K562 (cell line): ENCODE measurements at regions not wholly inside any gene's neighbourhood (a gene's known extent, or its start where the extent isn't known, plus 50 kb on each side); places are given as distances from the start of the nearest gene placed in this dataset.

Experiments used
- ATAC-seq: fragments of 200-7000 bp; cut with Tn5 transposase; 3 replicates; pipeline ENCODE4 v1.9.1; 2020; ENCODE audit warnings: moderate library complexity
- BruUV-seq: library from RNA; stranded (reverse); fragments of 400-500 nt; replicated peaks from 2 replicates; lab custom pipeline; 2021; lab: Mats Ljungman, UMichigan
- CTCF ChIA-PET: fragments of 300-600 bp; formaldehyde crosslinking; extraction: SDS; loops from one replicate; lab custom pipeline; 2021; ENCODE audit warnings: low intra/inter-chr PET ratio; lab: Yijun Ruan, JAX
- POLR2A ChIA-PET: fragments of 300-600, 350-650 bp; sonication (Branson Sonifier 250); formaldehyde crosslinking; extraction: SDS; loops from one replicate; lab custom pipeline; 2021; ENCODE audit warnings: antibody characterized with exemption, inconsistent platforms; lab: Yijun Ruan, JAX
- DNase-seq, 4 experiments: peaks; one replicate each; pipeline versions ENCODE4 v3.0.0 to v3.0.0-alpha.2; 2011 to 2018; ENCODE audit warnings: low spot score in 3 of 4, mixed read lengths in 3 of 4; ENCODE audit errors: extremely low read depth in 1 of 4
- FAIRE-seq: peaks from 2 replicates; lab custom pipeline; 2011; peaks lifted over from hg19 to GRCh38; lab: Jason Lieb, UNC
- H2AFZ ChIP-seq: 2 replicates; pipeline ENCODE4 v1.6.0; 2011; ENCODE audit warnings: low read depth, low read length, control low read depth, inconsistent platforms
- H3K27ac ChIP-seq: fragments of 200-600 bp; 3 replicates; pipeline ENCODE4 v1.8.0; 2011; ENCODE audit warnings: low read depth, mild to moderate bottlenecking, control low read depth, inconsistent platforms, low read length, moderate library complexity, mixed read lengths; ENCODE audit errors: extremely low read depth
- H3K27me3 ChIP-seq, 2 experiments: fragments of 300-600 bp in 1 of 2; 2 replicates in 1 of 2; 3 replicates in 1 of 2; pipeline versions ENCODE4 v1.6.0 to v1.8.0; 2011; ENCODE audit warnings: inconsistent platforms in 2 of 2, low read length in 2 of 2, mild to moderate bottlenecking in 1 of 2, mixed read lengths in 1 of 2, moderate library complexity in 1 of 2; ENCODE audit not compliant: control insufficient read depth in 2 of 2, insufficient read depth in 2 of 2
- H3K36me3 ChIP-seq: fragments of 300-600 bp; 3 replicates; pipeline ENCODE4 v1.8.0; 2011; ENCODE audit warnings: mild to moderate bottlenecking, low read length, inconsistent platforms; ENCODE audit not compliant: control insufficient read depth, insufficient read depth
- H3K4me1 ChIP-seq, 2 experiments: fragments of 200-600 bp in 1 of 2; replicated peaks in 1 of 2; 2 replicates in 1 of 2; 3 replicates in 1 of 2; pipeline versions ENCODE4 v1.5.1 to v1.8.0; 2011; ENCODE audit warnings: inconsistent platforms in 2 of 2, low read length in 2 of 2, mild to moderate bottlenecking in 1 of 2, mixed read lengths in 1 of 2, moderate library complexity in 1 of 2; ENCODE audit not compliant: control insufficient read depth in 2 of 2, insufficient read depth in 2 of 2
- H3K4me2 ChIP-seq: 2 replicates; pipeline ENCODE4 v1.6.1; 2011; ENCODE audit warnings: low read length, control low read depth, inconsistent platforms, mixed read lengths; ENCODE audit not compliant: insufficient read depth
- H3K4me3 ChIP-seq: fragments of 200-600 bp; sonication (generic), shearing (Covaris generic); 2 replicates; pipeline ENCODE4 v1.5.1; 2016; ENCODE audit warnings: control low read depth, inconsistent platforms
- H3K79me2 ChIP-seq: fragments of 200-600 bp; 3 replicates; pipeline ENCODE4 v1.8.0; 2011; ENCODE audit warnings: low read length, inconsistent platforms; ENCODE audit not compliant: control insufficient read depth, insufficient read depth
- H3K9ac ChIP-seq, 2 experiments: 2 replicates each; pipeline versions ENCODE4 v1.6.0 to v1.6.1; 2011; ENCODE audit warnings: low read depth in 2 of 2, low read length in 2 of 2, control low read depth in 1 of 2, inconsistent platforms in 1 of 2, mild to moderate bottlenecking in 1 of 2, mixed read lengths in 1 of 2; ENCODE audit not compliant: insufficient read depth in 1 of 2
- H3K9me1 ChIP-seq: one replicate; pipeline ENCODE4 v1.6.0; 2011; ENCODE audit warnings: inconsistent platforms, mild to moderate bottlenecking, low read length, moderate library complexity; ENCODE audit not compliant: control insufficient read depth, insufficient read depth
- H3K9me3 ChIP-seq: replicated peaks from 2 replicates; pipeline ENCODE4 v1.5.1; 2011; ENCODE audit warnings: low read depth, low read length, inconsistent platforms; ENCODE audit not compliant: control insufficient read depth, insufficient read depth
- H4K20me1 ChIP-seq: replicated peaks from 2 replicates; pipeline ENCODE4 v1.6.1; 2011; ENCODE audit warnings: low read length, inconsistent platforms, mixed read lengths; ENCODE audit not compliant: control insufficient read depth, insufficient read depth
- KLF13 ChIP-seq: fragments of 450-650 bp; IDR thresholded peaks from 2 replicates; pipeline ENCODE4 v1.6.1; 2016; ENCODE audit warnings: missing genetic modification characterization, low read depth, mild to moderate bottlenecking, missing compliant biosample characterization, moderate library complexity, borderline replicate concordance
- POLR3G ChIP-seq: IDR thresholded peaks from 2 replicates; pipeline ENCODE4 v1.6.1; 2011; ENCODE audit not compliant: insufficient read length, insufficient replicate concordance; ENCODE audit errors: extremely low read depth
- PTTG1 ChIP-seq: fragments of 450-650 bp; IDR thresholded peaks from 2 replicates; pipeline ENCODE4 v1.6.1; 2016; ENCODE audit warnings: low read depth, mild to moderate bottlenecking, missing genetic modification characterization, missing compliant biosample characterization
- PURB ChIP-seq: sonication (generic); formaldehyde crosslinking; IDR thresholded peaks from 2 replicates; pipeline ENCODE4 v1.9.0; 2021; ENCODE audit warnings: low read depth, mild to moderate bottlenecking, missing genetic modification reagents
- SREBF1 ChIP-seq: fragments of 150-350 bp; IDR thresholded peaks from 2 replicates; pipeline ENCODE4 v1.6.1; 2014; ENCODE audit warnings: antibody characterized with exemption, low read depth, low read length, borderline replicate concordance
- ZNF12 ChIP-seq: sonication (generic); formaldehyde crosslinking; IDR thresholded peaks from 2 replicates; pipeline ENCODE4 v1.4.0; 2020; ENCODE audit warnings: mild to moderate bottlenecking, missing genetic modification reagents
- ZNF347 ChIP-seq: fragments of 450-650 bp; formaldehyde crosslinking; IDR thresholded peaks from 2 replicates; pipeline ENCODE4 v1.4.0; 2020; ENCODE audit warnings: low read depth, mild to moderate bottlenecking, moderate library complexity
- ZNF436 ChIP-seq: fragments of 250-450, 450-650 bp; sonication (Bioruptor Pico); formaldehyde crosslinking; IDR thresholded peaks from 2 replicates; pipeline ENCODE4 v1.7.0; 2020; ENCODE audit warnings: mild to moderate bottlenecking
- WGBS: fragments of 100-300 bp; shearing (Covaris generic); methylation state at CpG from one replicate; pipeline ENCODE4 v1.1.6; 2016; ENCODE audit warnings: low coverage, mixed read lengths; ENCODE audit not compliant: insufficient coverage; ENCODE audit errors: missing lambda C conversion rate; 5-methylcytosine and 5-hydroxymethylcytosine counted together
- in situ Hi-C: fragments of 300-500 bp; cut with MboI; formaldehyde crosslinking; loops from 4 replicates; pipeline ENCODE4 v1.15.0; 2018; ENCODE audit warnings: inconsistent platforms, mixed read lengths
- intact Hi-C: fragments of 100-400 bp; cut with micrococcal nuclease; formaldehyde crosslinking; loops from 2 replicates; pipeline ENCODE4 v1.14.2; 2022
- TF ChIP-seq, protein P1 (sequence below), 2 experiments: fragments of 450-650 bp in 1 of 2; IDR thresholded peaks; 2 replicates each; pipeline ENCODE4 v1.6.1; 2011 to 2017; ENCODE audit warnings: low read depth in 2 of 2, antibody characterized with exemption in 1 of 2, borderline replicate concordance in 1 of 2, low read length in 1 of 2, mild to moderate bottlenecking in 1 of 2, mixed read lengths in 1 of 2; ENCODE audit not compliant: control insufficient read depth in 1 of 2
- TF ChIP-seq, protein P2 (sequence below): fragments of 450-650 bp; IDR thresholded peaks from 2 replicates; pipeline ENCODE4 v1.6.1; 2016; ENCODE audit warnings: mild to moderate bottlenecking

DNA sequence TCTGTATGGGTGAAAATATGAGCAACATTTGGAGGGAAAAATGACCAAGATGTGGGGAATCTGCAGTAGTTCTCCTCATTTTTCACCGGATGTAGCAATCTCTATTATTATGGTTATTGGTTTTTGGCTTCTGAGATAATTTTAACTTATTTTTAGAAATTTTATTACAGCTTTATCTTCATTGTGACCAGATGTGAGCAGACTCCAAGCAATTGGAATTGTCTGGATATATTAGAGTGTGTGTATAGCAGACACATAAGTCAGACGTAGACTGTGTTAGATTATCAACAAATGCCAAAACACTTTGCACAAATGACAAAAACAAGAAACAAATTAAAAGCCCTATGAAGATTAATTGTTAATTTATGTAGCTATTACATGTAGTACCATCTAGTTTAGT lies 249.1 kb downstream of the DNAJB9 start (continued):
- TF ChIP-seq, protein P1, sequence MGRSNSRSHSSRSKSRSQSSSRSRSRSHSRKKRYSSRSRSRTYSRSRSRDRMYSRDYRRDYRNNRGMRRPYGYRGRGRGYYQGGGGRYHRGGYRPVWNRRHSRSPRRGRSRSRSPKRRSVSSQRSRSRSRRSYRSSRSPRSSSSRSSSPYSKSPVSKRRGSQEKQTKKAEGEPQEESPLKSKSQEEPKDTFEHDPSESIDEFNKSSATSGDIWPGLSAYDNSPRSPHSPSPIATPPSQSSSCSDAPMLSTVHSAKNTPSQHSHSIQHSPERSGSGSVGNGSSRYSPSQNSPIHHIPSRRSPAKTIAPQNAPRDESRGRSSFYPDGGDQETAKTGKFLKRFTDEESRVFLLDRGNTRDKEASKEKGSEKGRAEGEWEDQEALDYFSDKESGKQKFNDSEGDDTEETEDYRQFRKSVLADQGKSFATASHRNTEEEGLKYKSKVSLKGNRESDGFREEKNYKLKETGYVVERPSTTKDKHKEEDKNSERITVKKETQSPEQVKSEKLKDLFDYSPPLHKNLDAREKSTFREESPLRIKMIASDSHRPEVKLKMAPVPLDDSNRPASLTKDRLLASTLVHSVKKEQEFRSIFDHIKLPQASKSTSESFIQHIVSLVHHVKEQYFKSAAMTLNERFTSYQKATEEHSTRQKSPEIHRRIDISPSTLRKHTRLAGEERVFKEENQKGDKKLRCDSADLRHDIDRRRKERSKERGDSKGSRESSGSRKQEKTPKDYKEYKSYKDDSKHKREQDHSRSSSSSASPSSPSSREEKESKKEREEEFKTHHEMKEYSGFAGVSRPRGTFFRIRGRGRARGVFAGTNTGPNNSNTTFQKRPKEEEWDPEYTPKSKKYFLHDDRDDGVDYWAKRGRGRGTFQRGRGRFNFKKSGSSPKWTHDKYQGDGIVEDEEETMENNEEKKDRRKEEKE (IDR thresholded peaks at IDR 0.05; ENCODE audit: borderline replicate concordance in 1 of 2, control insufficient read depth in 1 of 2, low read depth in 2 of 2, low read length in 1 of 2): no peak
- TF ChIP-seq ZNF12: no peak

DNA sequence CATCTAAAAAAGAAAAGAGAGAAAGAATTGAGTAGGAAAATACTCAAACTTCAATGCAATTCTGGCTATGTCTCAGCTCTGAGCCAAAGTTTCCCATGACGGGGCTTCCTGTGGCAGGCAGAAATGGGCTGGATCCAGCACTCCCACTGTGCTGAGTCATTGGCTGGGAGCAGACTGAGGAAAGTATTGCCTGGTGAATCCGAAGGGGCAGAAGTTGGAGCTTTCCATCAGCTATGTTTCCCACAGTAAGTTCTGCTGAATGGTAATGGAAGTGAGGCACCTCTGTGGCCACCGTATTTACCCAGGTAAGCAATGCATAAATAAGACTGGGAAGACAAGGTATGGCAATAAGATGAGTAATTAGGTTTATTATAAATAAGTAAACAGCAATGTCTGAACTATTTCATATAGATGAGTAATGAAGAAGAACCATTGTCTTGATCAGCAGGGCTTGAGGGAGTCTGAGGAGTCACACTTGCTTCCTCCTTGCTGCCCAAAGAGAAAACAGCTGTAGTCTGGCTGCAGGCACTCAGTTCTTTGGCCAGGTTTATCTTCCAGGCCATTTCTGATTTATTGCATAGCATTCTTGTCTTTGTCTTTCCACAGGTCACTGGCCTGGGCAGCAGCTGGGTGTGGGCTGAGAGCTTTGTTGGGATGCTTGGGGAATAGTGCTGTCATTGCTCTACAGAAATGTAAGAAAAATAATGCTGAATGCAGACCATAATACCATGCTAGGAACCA lies 255.3 kb downstream of the DNAJB9 start:
- Histone ChIP-seq H3K4me1 (no peaks in the 10 kb centered on the region), H3K9ac (no peak overlapping the region), H3K36me3 (no peaks in the 10 kb centered on the region), H3K4me3 (no peak overlapping the region), H2AFZ (no peak overlapping the region), H3K27ac (no peak overlapping the region), H3K79me2 (no peaks in the 10 kb centered on the region), H4K20me1 (no peaks in the 10 kb centered on the region), H3K4me2 (no peak overlapping the region), H3K9me1 (no peaks in the 10 kb centered on the region), H3K27me3 (no peaks in the 10 kb centered on the region), H3K9me3 (no peaks in the 10 kb centered on the region)
- no peak for ATAC-seq
- ChIA-PET POLR2A (interaction anchor here (0.6 kb wide), 1 partner anchor 35 kb away, joined by 4 read pairs; no protein-coding TSS in a partner anchor), CTCF (no interaction called here)
- no peak for FAIRE-seq
- 0% methylated on average over 3 of the region's 3 CpGs for WGBS
- in situ Hi-C loops (no loop called here), intact Hi-C loops (no loop called here)
- TF ChIP-seq PTTG1 (tag): no peak
- TF ChIP-seq ZNF347: no peak
- TF ChIP-seq SREBF1: no peak
- TF ChIP-seq, protein P2, sequence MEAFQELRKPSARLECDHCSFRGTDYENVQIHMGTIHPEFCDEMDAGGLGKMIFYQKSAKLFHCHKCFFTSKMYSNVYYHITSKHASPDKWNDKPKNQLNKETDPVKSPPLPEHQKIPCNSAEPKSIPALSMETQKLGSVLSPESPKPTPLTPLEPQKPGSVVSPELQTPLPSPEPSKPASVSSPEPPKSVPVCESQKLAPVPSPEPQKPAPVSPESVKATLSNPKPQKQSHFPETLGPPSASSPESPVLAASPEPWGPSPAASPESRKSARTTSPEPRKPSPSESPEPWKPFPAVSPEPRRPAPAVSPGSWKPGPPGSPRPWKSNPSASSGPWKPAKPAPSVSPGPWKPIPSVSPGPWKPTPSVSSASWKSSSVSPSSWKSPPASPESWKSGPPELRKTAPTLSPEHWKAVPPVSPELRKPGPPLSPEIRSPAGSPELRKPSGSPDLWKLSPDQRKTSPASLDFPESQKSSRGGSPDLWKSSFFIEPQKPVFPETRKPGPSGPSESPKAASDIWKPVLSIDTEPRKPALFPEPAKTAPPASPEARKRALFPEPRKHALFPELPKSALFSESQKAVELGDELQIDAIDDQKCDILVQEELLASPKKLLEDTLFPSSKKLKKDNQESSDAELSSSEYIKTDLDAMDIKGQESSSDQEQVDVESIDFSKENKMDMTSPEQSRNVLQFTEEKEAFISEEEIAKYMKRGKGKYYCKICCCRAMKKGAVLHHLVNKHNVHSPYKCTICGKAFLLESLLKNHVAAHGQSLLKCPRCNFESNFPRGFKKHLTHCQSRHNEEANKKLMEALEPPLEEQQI: no peak
- no peak for TF ChIP-seq PURB (CRISPR knock-in tag)
- TF ChIP-seq ZNF436 (CRISPR knock-in tag): no peak
- TF ChIP-seq KLF13: no peak
- TF ChIP-seq POLR3G: no peak
- no TSS peak for BruUV-seq
- DNase-seq: no peak
